Keratinocyte (primary cell): ENCODE measurements at regions not wholly inside any gene's neighbourhood (a gene's known extent, or its start where the extent isn't known, plus 50 kb on each side); places are given as distances from the start of the nearest gene placed in this dataset.

Experiments used
- DNase-seq: peaks from one replicate; pipeline ENCODE4 v3.0.0-alpha.2; 2011; ENCODE audit warnings: low read depth, missing footprints, low spot score
- FAIRE-seq: peaks from 2 replicates; lab custom pipeline; 2011; peaks lifted over from hg19 to GRCh38; lab: Jason Lieb, UNC
- H2AFZ ChIP-seq: 2 replicates; pipeline ENCODE4 v1.6.0; 2012; ENCODE audit warnings: low read length, control low read depth, inconsistent platforms; ENCODE audit not compliant: control insufficient read depth
- H3K27ac ChIP-seq: 2 replicates; pipeline ENCODE4 v1.5.1; 2011; ENCODE audit warnings: low read length; ENCODE audit not compliant: control insufficient read depth, insufficient read depth
- H3K27me3 ChIP-seq: 3 replicates; pipeline ENCODE4 v1.6.0; 2011; ENCODE audit warnings: low read length; ENCODE audit not compliant: control insufficient read depth, insufficient read depth; ENCODE audit errors: extremely low read depth
- H3K36me3 ChIP-seq, 2 experiments: 2 replicates in 1 of 2; 3 replicates in 1 of 2; pipeline ENCODE4 v1.5.1; 2011; ENCODE audit warnings: low read length in 2 of 2, mild to moderate bottlenecking in 1 of 2; ENCODE audit not compliant: control insufficient read depth in 2 of 2, insufficient read depth in 2 of 2; ENCODE audit errors: extremely low read depth in 1 of 2
- H3K4me1 ChIP-seq: 3 replicates; pipeline ENCODE4 v1.5.1; 2011; ENCODE audit warnings: low read length; ENCODE audit not compliant: control insufficient read depth, insufficient read depth; ENCODE audit errors: extremely low read depth
- H3K4me2 ChIP-seq: 3 replicates; pipeline ENCODE4 v1.6.0; 2011; ENCODE audit warnings: low read depth, low read length; ENCODE audit not compliant: control insufficient read depth, insufficient read depth; ENCODE audit errors: extremely low read depth
- H3K4me3 ChIP-seq, 3 experiments: fragments of 200-600 bp in 1 of 3; sonication (generic) in 1 of 3; 2 replicates in 2 of 3; 3 replicates in 1 of 3; pipeline ENCODE4 v1.5.1; 2011 to 2016; ENCODE audit warnings: low read length in 3 of 3, mild to moderate bottlenecking in 3 of 3, control low read depth in 2 of 3, inconsistent platforms in 1 of 3, low read depth in 1 of 3, mixed read lengths in 1 of 3, mixed run types in 1 of 3, moderate library complexity in 1 of 3; ENCODE audit not compliant: control insufficient read depth in 2 of 3, insufficient read depth in 2 of 3; ENCODE audit errors: extremely low read depth in 1 of 3
- H3K79me2 ChIP-seq: 2 replicates; pipeline ENCODE4 v1.6.0; 2012; ENCODE audit warnings: low read length; ENCODE audit not compliant: control insufficient read depth, insufficient read depth
- H3K9ac ChIP-seq: 3 replicates; pipeline ENCODE4 v1.6.0; 2011; ENCODE audit warnings: low read length; ENCODE audit not compliant: control insufficient read depth, insufficient read depth; ENCODE audit errors: extremely low read depth
- H3K9me1 ChIP-seq: 3 replicates; pipeline ENCODE4 v1.6.0; 2011; ENCODE audit warnings: low read length; ENCODE audit not compliant: control insufficient read depth, insufficient read depth; ENCODE audit errors: extremely low read depth
- H3K9me3 ChIP-seq: 2 replicates; pipeline ENCODE4 v1.5.1; 2012; ENCODE audit warnings: low read depth, low read length; ENCODE audit not compliant: control insufficient read depth
- H4K20me1 ChIP-seq: 3 replicates; pipeline ENCODE4 v1.6.0; 2011; ENCODE audit warnings: low read length; ENCODE audit not compliant: control insufficient read depth, insufficient read depth; ENCODE audit errors: extremely low read depth
- CTCF ChIP-seq, 3 experiments: IDR thresholded peaks in 1 of 3; conservative IDR thresholded peaks in 1 of 3; optimal IDR thresholded peaks in 1 of 3; 2 replicates in 2 of 3; 3 replicates in 1 of 3; pipeline versions ENCODE3 to v1.5.1; 2011; ENCODE audit warnings: low read length in 3 of 3, mild to moderate bottlenecking in 3 of 3, moderate library complexity in 2 of 3, control low read depth in 1 of 3, inconsistent platforms in 1 of 3; ENCODE audit not compliant: insufficient read depth in 2 of 3; ENCODE audit errors: extremely low read depth in 1 of 3
- EZH2 ChIP-seq: IDR thresholded peaks from one replicate; pipeline ENCODE4 v1.6.1; 2012; ENCODE audit warnings: inconsistent platforms, mild to moderate bottlenecking, low read length, moderate library complexity
- dilution Hi-C: fragments of 300-500 bp; cut with MboI; formaldehyde crosslinking; loops from one replicate; pipeline ENCODE4 v1.7.0; 2020; ENCODE audit warnings: low sequenced_read_pairs; ENCODE audit not compliant: extremely low pct_ligation_motif_present

GRCh38 chr6:71209206-71209605 is 79.4 kb upstream of the OGFRL1 start:
- no peak for FAIRE-seq
- no peak overlapping the region for H3K27ac ChIP-seq
- no peaks in the 10 kb centered on the region for H3K9me1 ChIP-seq
- H2AFZ ChIP-seq: no peak overlapping the region
- H3K9me3 ChIP-seq: no peaks in the 10 kb centered on the region
- no peaks in the 10 kb centered on the region for H3K36me3 ChIP-seq
- no peaks in the 10 kb centered on the region for H4K20me1 ChIP-seq
- no peaks in the 10 kb centered on the region for H3K27me3 ChIP-seq
- dilution Hi-C loops: no loop called here
- H3K79me2 ChIP-seq: no peaks in the 10 kb centered on the region
- DNase-seq: no peak
- H3K4me3 ChIP-seq: no peak overlapping the region
- TF ChIP-seq CTCF (optimal IDR thresholded peaks at IDR 0.05 in 1 of 3, IDR thresholded peaks at IDR 0.05 in 1 of 3, conservative IDR thresholded peaks at IDR 0.05 in 1 of 3; ENCODE audit: extremely low read depth in 1 of 3, insufficient read depth in 2 of 3, low read length in 3 of 3) (no peak), EZH2 (no peak)
- H3K4me1 ChIP-seq: no peaks in the 10 kb centered on the region
- H3K9ac ChIP-seq: no peak overlapping the region
- H3K4me2 ChIP-seq: no peak overlapping the region

GRCh38 chr6:71209626-71210025 is 79.0 kb upstream of the OGFRL1 start:
- Histone ChIP-seq H2AFZ (no peak overlapping the region), H4K20me1 (no peaks in the 10 kb centered on the region), H3K9me3 (no peaks in the 10 kb centered on the region), H3K4me1 (no peaks in the 10 kb centered on the region), H3K79me2 (no peaks in the 10 kb centered on the region), H3K27ac (no peak overlapping the region), H3K9me1 (no peaks in the 10 kb centered on the region), H3K4me2 (no peak overlapping the region), H3K27me3 (no peaks in the 10 kb centered on the region), H3K9ac (no peak overlapping the region), H3K36me3 (no peaks in the 10 kb centered on the region), H3K4me3 (no peak overlapping the region)
- FAIRE-seq: no peak
- TF ChIP-seq CTCF (optimal IDR thresholded peaks at IDR 0.05 in 1 of 3, IDR thresholded peaks at IDR 0.05 in 1 of 3, conservative IDR thresholded peaks at IDR 0.05 in 1 of 3; ENCODE audit: extremely low read depth in 1 of 3, insufficient read depth in 2 of 3, low read length in 3 of 3) (no peak), EZH2 (no peak)
- dilution Hi-C loops: no loop called here
- no peak for DNase-seq
